Common myeloid progenitor, CD34-positive (primary cell): ENCODE measurements at regions not wholly inside any gene's neighbourhood (a gene's known extent, or its start where the extent isn't known, plus 50 kb on each side); places are given as distances from the start of the nearest gene placed in this dataset.

Experiments
- CTCF ChIA-PET: fragments of 350-600 bp; sonication (Branson Sonifier 250); formaldehyde crosslinking; loops from one replicate; lab custom pipeline; 2021; ENCODE audit warnings: antibody characterized with exemption; lab: Charles Lee
- POLR2A ChIA-PET: fragments of 350-600 bp; sonication (Branson Sonifier 250); formaldehyde crosslinking; loops from one replicate; lab custom pipeline; 2021; ENCODE audit warnings: antibody characterized with exemption; lab: Charles Lee
- DNase-seq, 3 donors: peaks; one replicate each; pipeline versions ENCODE4 v3.0.0 to v3.0.0-alpha.2; 2013
- H3K27ac ChIP-seq, 2 experiments: 1 replicate in 1 of 2; 2 replicates in 1 of 2; pipeline ENCODE4 v1.7.0; 2013; ENCODE audit warnings: inconsistent platforms in 2 of 2, low read length in 2 of 2, mild to moderate bottlenecking in 2 of 2, low read depth in 1 of 2, moderate library complexity in 1 of 2; ENCODE audit not compliant: severe bottlenecking in 2 of 2, insufficient read depth in 1 of 2, poor library complexity in 1 of 2
- H3K27me3 ChIP-seq, 5 experiments: replicated peaks in 2 of 5; 1 replicate in 3 of 5; 2 replicates in 2 of 5; pipeline versions ENCODE4 v1.6.1 to v1.7.0; 2013; ENCODE audit warnings: low read length in 4 of 5, mild to moderate bottlenecking in 2 of 5, moderate library complexity in 2 of 5, inconsistent platforms in 1 of 5; ENCODE audit not compliant: insufficient read depth in 5 of 5, control insufficient read depth in 4 of 5
- H3K36me3 ChIP-seq, 4 experiments: 1 replicate in 2 of 4; 2 replicates in 2 of 4; pipeline versions ENCODE4 v1.6.1 to v1.7.0; 2013; ENCODE audit warnings: low read length in 3 of 4, control low read depth in 1 of 4, mild to moderate bottlenecking in 1 of 4; ENCODE audit not compliant: control insufficient read depth in 4 of 4, insufficient read depth in 4 of 4
- H3K4me1 ChIP-seq, 4 experiments: 1 replicate in 3 of 4; 2 replicates in 1 of 4; pipeline versions ENCODE4 v1.6.1 to v1.7.1; 2013; ENCODE audit warnings: low read length in 3 of 4, mild to moderate bottlenecking in 3 of 4, control low read depth in 1 of 4, inconsistent platforms in 1 of 4, moderate library complexity in 1 of 4; ENCODE audit not compliant: control insufficient read depth in 4 of 4, insufficient read depth in 4 of 4; ENCODE audit errors: control extremely low read depth in 1 of 4
- H3K4me3 ChIP-seq, 7 experiments: 1 replicate in 4 of 7; 2 replicates in 3 of 7; pipeline versions ENCODE4 v1.5.1 to v1.7.0; 2013; ENCODE audit warnings: mild to moderate bottlenecking in 7 of 7, low read length in 6 of 7, moderate library complexity in 6 of 7, inconsistent platforms in 2 of 7, low read depth in 2 of 7, control low read depth in 1 of 7; ENCODE audit not compliant: insufficient read depth in 4 of 7, control insufficient read depth in 1 of 7; ENCODE audit errors: extremely low read depth in 1 of 7
- H3K9me3 ChIP-seq, 5 experiments: 1 replicate in 4 of 5; 2 replicates in 1 of 5; pipeline versions ENCODE4 v1.6.1 to v1.7.1; 2013; ENCODE audit warnings: low read length in 4 of 5, mild to moderate bottlenecking in 2 of 5, inconsistent platforms in 1 of 5, low read depth in 1 of 5, moderate library complexity in 1 of 5; ENCODE audit not compliant: control insufficient read depth in 4 of 5, insufficient read depth in 2 of 5; ENCODE audit errors: control extremely low read depth in 1 of 5
- WGBS: methylation state at CpG from one replicate; pipeline ENCODE4 v1.1.5; 2013; ENCODE audit not compliant: insufficient coverage; 5-methylcytosine and 5-hydroxymethylcytosine counted together

DNA sequence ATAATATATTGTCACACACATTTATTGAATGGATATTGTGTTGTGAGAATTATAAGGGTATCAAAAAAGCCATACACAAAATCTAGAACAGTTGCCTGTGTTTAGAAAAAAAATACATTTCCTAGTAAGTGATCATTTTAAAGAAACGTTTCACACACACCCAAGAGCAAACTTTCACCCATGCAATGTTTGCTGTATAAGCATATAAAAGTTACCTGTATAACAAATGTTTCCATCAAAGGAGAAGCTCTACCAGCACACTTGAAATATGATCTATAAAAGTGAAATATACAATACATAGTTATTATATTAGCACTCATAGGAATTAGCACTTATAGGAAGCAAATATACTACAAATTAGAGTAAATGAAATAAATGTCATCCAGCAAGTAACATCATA is 1098.1 kb downstream of the NCAM2 start:
- POLR2A ChIA-PET = no interaction called here

DNA sequence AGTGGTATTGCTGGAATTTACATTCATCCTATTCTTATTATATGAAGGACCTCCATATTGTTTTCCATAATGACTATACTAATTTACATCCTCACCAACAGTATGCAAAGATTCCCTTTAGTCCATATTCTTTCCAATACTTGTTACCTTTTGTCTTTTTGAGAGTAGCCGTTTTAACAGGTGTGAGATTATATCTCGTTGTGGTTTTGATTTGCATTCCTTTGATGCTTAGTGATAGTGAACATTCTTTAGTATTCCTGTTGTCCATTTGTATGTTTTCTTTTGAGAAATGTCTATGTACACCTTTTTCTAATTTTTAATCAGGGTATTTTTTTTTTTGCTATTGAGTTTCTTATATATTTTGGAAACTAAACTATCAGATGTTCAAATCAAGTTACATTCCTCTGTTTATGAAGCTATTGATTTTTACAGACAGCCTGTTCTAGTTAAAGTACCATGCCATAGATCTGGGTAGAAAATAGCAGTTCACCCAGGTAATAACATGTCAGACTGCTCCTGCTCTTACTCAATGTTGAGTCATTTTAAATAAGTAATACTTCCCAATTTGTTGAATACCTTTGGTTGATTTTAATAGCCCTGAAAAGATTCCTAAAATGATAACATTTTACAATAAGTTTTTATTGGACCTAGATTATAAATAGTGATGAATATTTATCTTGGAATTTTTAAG is 1108.7 kb downstream of the NCAM2 start:
- no peak overlapping the region for H3K4me3 ChIP-seq
- no peak for DNase-seq
- no peak overlapping the region for H3K27ac ChIP-seq
- no peaks in the 10 kb centered on the region for H3K27me3 ChIP-seq
- H3K9me3 ChIP-seq = no peaks in the 10 kb centered on the region
- no CpG with 5 or more reads among the region's 2 CpGs for WGBS
- no peaks in the 10 kb centered on the region for H3K4me1 ChIP-seq
- ChIA-PET CTCF (no interaction called here), POLR2A (no interaction called here)
- no peaks in the 10 kb centered on the region for H3K36me3 ChIP-seq

More for the DNA sequence above, 1098.1 kb downstream of the NCAM2 start:
- CTCF ChIA-PET = no interaction called here
- no peak for DNase-seq
- Histone ChIP-seq H3K4me1 (no peaks in the 10 kb centered on the region), H3K4me3 (no peak overlapping the region), H3K36me3 (no peaks in the 10 kb centered on the region), H3K9me3 (no peaks in the 10 kb centered on the region), H3K27ac (no peak overlapping the region), H3K27me3 (no peaks in the 10 kb centered on the region)
- no CpG with 5 or more reads among the region's 1 CpG for WGBS

DNA sequence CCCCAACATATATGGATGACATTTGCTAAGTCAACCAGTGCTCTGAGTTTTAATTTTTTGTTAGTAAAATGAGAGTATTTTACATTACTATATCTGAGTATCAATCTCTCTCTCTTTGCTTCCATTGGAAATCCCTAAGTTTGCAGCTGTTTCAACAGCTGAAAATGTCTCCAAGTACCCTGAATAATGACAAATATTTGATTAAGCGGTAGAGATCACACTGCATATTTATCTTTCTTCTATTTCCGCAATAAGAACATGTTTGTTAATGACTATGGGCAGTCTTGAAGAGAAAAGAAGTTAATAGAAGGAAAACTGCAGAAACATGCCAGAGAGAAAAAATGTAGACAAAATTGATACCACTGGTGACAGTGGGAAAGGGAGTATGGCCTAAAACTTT is 1117.5 kb downstream of the NCAM2 start:
- Histone ChIP-seq H3K27ac (no peak overlapping the region), H3K4me1 (no peaks in the 10 kb centered on the region), H3K36me3 (no peaks in the 10 kb centered on the region), H3K9me3 (no peaks in the 10 kb centered on the region), H3K27me3 (no peaks in the 10 kb centered on the region), H3K4me3 (no peak overlapping the region)
- DNase-seq = no peak
- no CpG with 5 or more reads among the region's 2 CpGs for WGBS
- ChIA-PET CTCF (no interaction called here), POLR2A (no interaction called here)

DNA sequence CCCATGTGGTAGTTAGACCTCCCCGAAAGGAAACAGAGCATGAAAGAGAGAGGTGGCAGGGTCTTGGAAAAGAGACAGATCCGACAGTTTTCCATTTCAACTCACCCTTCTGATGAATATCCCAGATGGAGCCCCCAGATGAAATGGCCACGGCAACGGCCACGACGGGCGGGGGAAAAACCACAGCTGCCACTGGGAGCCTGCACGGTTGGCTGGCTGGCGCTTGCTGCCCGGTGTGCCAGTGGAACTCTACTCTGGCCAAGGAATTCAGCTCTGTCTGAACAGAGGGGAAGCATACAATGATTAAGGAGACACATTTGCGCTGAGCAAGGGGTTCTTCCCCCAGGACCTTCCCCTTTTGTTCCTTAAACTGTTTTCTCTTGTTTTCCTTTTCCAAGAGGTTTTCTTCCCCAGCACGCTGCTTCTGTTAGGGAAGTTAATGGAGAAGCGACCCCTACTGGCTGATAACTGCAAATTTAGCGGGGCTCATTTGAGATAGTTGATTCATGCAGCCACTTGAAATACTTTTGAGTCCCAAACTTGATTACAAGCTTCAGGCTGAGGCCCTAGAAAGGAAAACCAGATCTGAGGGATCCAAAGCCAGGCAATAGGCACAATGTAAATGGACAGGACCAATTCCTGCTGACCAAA is 1122.5 kb downstream of the NCAM2 start:
- Histone ChIP-seq H3K4me1 (no peaks in the 10 kb centered on the region), H3K9me3 (peaks cover 0 to 3% (median 0%) of the 10 kb centered on the region in 5 experiments), H3K27me3 (no peaks in the 10 kb centered on the region), H3K36me3 (no peaks in the 10 kb centered on the region), H3K4me3 (no peak overlapping the region), H3K27ac (no peak overlapping the region)
- WGBS = 87% methylated on average over 13 of the region's 14 CpGs
- CTCF ChIA-PET = no interaction called here
- no peak for DNase-seq
- POLR2A ChIA-PET = no interaction called here

DNA sequence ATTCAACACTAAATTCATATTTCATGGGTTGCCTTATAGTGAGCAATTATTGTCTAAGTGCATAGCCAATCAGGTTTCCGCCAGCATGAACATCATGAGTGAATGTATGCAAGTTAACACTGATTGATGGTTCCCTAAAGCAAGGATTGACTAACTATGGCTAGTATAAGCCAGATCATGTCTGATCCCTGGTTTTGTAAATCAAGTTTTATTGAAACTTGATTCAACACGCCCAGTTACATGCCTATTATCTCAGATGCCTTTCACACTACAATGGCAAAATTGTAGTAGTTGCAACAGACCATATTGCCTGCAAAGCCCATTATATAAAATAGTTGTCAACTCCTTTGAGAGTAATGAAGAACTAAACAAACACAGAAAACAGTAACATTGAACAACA is 1127.4 kb downstream of the NCAM2 start:
- no peak overlapping the region for H3K4me3 ChIP-seq
- H3K36me3 ChIP-seq = no peaks in the 10 kb centered on the region
- H3K4me1 ChIP-seq = no peaks in the 10 kb centered on the region
- WGBS = 100% methylated on average over 1 of the region's 2 CpGs
- DNase-seq = no peak
- peaks cover 0 to 3% (median 0%) of the 10 kb centered on the region in 5 experiments for H3K9me3 ChIP-seq
- H3K27me3 ChIP-seq = no peaks in the 10 kb centered on the region
- ChIA-PET CTCF (no interaction called here), POLR2A (no interaction called here)
- no peak overlapping the region for H3K27ac ChIP-seq

DNA sequence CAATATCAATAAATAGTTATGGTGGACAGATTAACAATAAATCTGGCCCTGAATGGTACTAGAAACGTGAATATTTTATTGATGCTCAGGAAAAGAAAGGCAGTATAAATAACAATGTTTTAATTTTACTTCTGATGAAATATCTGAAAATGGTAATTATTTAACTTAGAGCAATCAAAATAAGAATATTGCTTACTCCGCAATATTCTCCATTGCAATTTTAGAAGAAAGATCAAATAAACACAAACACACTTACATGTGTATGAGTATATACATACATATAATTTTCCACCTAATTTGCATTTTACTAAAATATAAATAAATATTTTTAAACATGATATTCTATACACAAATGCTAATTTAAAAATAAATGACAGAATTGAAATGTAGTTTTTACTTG is 1130.5 kb downstream of the NCAM2 start:
- ChIA-PET POLR2A (no interaction called here), CTCF (no interaction called here)
- no peaks in the 10 kb centered on the region for H3K4me1 ChIP-seq
- DNase-seq = no peak
- H3K36me3 ChIP-seq = no peaks in the 10 kb centered on the region
- no peak overlapping the region for H3K4me3 ChIP-seq
- WGBS = no CpG with 5 or more reads among the region's 2 CpGs
- no peaks in the 10 kb centered on the region for H3K27me3 ChIP-seq
- H3K27ac ChIP-seq = no peak overlapping the region
- H3K9me3 ChIP-seq = no peaks in the 10 kb centered on the region

DNA sequence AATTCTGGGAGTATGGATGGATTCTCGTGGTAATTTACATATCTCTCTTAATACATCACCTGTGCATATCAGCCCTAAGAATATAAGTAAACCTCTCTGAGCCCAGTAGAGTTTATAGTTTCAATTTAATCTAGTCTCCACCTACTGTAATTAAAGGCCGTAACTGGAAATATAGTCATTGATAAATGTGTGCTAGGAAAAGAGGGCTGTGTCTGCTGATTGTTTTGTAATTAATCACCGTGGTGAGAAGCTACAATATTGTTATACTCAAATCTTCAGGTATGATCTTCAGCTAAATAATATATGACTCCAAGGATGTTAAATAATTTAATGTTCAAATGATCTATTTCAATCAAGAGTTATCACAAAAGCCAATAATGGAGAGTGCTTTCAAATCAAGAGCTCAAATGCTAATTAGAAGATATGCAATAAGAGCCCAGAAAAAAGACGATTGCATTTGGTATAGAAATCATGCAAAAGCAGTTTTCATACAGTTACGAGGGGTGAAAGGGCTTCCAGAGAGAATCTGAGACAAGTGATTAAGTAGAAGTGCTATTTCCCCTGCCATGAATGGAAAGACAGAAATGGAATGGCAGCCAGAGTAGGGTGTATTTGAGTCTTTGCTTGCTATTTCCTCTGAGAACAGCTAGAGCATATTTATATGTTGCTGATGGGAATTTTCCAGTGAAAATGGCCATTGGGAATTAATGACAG is 1134.3 kb downstream of the NCAM2 start:
- H3K27ac ChIP-seq = no peak overlapping the region
- H3K36me3 ChIP-seq = no peaks in the 10 kb centered on the region
- POLR2A ChIA-PET = no interaction called here
- WGBS = 95% methylated on average over 2 of the region's 5 CpGs
- H3K9me3 ChIP-seq = no peaks in the 10 kb centered on the region
- DNase-seq = no peak
- no peaks in the 10 kb centered on the region for H3K4me1 ChIP-seq
- no peaks in the 10 kb centered on the region for H3K27me3 ChIP-seq
- H3K4me3 ChIP-seq = no peak overlapping the region
- CTCF ChIA-PET = no interaction called here
